ENCODE measurements at regions not wholly inside any gene's neighbourhood (a gene's known extent, or its start where the extent isn't known, plus 50 kb on each side); places are given as distances from the start of the nearest gene placed in this dataset.
"Not testable (repeated sequence)": the region's sequence is repeated elsewhere in the genome, so short reads cannot be mapped to it uniquely, and the experiment has no call there.

DNA sequence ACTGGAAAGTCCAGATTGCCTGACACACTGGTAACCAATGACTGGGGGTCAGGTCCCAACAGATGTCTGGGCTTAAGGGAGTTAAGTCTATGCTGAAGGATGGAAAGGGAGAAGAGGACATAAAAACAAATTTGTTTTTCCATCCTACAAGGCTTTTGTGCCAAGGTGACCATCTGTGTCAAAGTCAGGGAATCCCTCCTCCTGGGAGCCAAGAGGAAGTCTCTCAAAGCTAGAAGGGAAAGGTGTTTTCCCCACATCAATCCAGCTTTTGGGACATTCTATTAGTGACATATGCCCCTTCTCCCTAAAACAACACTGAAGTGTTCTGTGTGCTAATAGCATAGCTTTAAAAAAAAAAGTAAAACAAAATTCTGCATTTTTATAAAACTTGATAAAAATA is 173.9 kb downstream of the ZNF621 start:
- not testable (repeated sequence) for DNase-seq (ENCODE audit: low read depth in 2 of 3, low spot score in 1 of 3)

DNA sequence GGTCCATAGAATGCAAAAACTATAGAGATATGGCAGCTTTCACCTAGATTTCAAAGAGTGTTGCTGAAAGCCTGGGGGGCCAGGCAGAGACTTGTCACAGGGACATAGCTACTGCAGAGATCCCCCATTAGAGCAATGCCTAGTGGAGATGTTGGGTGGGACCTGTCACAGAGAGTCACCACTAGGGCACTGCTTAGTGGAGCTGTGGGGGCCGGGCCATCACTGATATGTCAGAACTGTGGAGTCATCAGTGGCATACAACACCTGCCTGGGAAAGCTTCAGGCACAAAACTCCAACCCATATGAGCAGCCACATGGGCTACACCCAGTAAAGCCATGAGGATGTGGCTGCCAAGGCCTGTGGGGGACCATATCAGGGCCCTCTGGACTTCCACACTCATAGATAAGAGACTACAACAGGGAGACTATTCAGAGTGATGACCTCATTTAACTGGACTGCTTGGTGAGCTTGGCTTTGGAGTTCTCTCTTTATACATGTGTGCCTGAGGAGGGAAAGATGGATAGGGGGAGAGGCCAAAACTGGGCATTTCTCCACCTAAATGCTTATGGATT is 176.3 kb downstream of the ZNF621 start:
- no peak for DNase-seq (ENCODE audit: low read depth in 2 of 3, low spot score in 1 of 3)

DNA sequence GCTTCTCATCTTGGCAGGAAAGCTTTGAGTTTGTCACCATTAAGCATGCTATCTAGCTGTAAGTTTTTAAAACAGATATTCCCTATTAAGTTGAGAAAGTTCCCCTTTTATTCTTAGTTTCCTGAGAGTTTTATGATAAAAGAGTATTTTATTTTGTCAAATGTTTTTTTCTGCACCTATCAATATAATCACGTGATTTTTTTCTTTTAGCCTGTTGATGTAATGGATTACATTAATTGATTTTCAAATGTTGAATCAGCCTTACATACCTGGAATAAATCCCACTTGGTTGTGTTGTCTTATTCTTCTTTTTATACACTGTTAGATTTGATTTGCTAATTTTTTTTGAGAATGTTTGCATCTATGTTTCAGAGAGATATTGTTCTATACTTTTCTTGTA is 179.5 kb downstream of the ZNF621 start:
- DNase-seq (ENCODE audit: low read depth in 2 of 3, low spot score in 1 of 3), result no peak

DNA sequence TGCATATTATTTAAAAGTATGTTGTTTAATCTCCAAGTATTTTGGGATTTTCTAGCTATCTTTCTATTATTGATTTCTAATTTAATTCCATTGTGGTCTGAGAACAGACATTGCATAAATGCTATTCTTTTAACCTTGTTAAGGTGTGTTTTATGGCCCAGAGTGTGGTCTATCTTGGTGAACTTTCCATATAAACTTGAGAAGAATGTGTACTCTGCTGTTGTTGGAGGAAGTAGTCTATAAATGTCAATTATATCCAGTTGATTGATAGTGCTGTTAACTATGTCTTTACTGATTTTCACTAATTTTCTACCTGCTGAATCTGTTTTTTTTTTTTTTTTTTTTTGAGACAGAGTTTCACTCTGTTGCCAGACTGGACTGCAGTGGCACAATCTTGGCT is 180.9 kb downstream of the ZNF621 start:
- DNase-seq (ENCODE audit: low read depth in 2 of 3, low spot score in 1 of 3), result no peak

DNA sequence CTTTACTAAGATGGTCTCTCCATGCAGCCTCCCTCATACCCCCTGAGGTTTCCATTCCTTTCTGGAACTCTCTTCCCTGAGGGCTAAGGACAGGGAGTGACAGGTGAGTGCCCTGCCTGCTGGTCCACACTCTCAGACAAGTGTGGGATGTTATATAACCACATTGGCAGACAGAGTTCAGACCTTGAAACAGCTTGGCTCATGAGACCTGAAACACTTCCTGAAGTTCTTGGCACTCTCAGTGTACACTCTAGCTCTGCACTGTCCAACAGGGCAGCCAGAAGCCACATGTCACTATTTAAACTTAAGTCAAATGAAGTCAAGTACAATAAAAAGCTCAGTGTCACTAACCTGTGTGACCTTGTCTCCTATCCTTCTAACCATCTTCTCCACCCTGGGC is 188.5 kb downstream of the ZNF621 start:
- no peak for DNase-seq (ENCODE audit: low read depth in 2 of 3, low spot score in 1 of 3)

DNA sequence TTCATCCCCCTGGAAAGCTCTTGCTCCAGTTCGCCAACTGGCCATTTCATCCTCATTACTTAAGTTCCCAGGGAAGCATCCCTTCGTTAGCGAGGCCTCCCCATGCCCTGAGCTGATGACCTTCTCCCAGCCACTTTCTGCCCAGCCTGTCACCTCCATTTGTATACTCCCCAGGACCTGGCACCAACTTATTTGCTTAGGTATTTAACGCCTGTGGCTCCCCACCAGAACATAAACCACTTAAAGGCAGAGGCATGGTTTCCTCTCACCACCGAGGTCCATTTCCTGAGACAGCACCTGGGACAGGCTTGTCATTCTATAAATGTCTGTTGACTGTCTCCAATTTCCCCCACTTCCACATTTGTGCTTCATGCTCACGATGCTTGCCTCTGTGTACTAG is 189.0 kb downstream of the ZNF621 start:
- no peak for DNase-seq (ENCODE audit: low read depth in 2 of 3, low spot score in 1 of 3)

DNA sequence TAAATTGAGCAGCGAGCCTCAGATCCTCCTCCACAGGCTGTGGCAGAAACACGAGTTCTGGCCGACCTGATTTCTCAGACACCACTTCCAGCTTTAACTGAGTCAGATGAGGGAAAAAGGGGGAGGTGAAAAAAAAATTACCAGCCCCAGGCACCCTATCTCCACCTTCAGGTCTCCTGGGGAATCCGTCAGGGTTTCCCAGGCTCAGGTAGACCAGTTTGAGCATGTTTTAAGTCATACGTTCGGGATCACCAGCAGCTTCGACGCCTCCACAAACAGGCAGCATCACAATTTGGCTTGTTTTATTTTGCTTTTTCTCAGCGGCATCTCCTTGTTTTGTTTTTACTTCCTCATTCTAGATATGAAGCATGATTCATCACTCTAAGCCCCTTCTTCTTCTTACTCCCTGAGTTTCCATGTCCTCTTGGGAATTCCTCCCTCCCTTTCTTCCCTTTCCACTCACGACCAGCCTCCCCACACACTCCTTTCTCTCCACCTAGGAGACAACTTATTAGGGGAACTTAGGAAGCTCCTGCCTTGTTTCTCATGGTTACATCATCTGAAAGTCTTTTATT is 190.1 kb downstream of the ZNF621 start:
- DNase-seq (ENCODE audit: low read depth in 2 of 3, low spot score in 1 of 3), result no peak

DNA sequence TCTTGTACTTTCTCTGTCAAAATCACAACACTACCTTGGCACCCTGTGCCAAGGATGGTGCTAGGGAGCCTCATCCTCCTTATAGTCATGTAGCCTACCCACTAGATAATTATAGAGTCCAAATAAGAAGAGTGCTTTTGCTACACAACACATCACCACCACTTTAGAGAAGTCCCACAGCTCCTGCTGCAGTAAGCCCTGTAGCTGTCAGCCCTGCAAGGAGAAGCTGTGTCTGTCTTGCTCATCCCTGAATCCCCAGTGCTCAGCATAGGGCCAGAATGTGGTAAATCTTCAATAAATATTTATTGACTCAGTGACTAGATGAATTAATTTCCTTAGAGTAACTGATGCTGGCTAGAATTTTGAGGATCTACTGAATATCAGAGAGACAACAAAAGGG is 190.8 kb downstream of the ZNF621 start:
- no peak for DNase-seq (ENCODE audit: low read depth in 2 of 3, low spot score in 1 of 3)

DNA sequence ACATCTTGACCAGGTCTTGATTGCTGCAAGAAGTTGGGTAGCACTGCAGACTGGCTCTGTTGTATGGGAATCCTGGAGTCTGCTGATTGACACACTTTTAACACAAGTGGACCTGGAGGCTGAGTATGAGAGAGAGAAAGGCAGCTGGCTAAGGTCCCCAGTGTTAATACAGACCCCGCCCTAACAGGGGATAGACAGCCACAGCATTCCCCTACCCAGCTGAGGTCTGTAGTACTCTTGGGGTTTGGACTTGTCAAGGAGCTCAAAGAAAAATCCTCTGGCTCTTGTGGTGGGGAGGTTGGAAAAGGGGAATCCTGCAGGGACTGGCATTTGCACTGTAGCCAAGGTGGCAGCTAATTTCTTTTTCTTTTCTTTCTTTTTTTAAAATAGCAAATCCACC is 192.7 kb downstream of the ZNF621 start:
- no peak for DNase-seq (ENCODE audit: low read depth in 2 of 3, low spot score in 1 of 3)

DNA sequence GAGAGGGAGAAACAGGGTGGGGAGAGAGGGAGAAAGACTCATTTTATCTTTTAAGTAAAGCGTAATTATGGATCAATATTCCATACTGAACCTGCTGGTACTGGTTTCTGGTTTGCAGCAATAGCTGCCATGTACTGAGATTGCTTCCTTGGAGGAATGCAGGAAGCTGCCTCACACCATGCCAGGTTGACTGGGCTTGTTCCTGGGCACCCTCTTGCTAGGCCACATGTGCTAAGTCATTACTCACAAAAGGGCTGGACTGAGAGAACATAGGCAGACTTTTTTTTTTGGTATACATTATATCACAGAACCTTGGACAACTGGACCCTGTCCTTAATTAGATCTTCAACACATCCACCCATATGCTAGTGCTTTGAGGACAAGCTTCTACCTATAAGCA is 193.4 kb downstream of the ZNF621 start:
- no peak for DNase-seq (ENCODE audit: low read depth in 2 of 3, low spot score in 1 of 3)

DNA sequence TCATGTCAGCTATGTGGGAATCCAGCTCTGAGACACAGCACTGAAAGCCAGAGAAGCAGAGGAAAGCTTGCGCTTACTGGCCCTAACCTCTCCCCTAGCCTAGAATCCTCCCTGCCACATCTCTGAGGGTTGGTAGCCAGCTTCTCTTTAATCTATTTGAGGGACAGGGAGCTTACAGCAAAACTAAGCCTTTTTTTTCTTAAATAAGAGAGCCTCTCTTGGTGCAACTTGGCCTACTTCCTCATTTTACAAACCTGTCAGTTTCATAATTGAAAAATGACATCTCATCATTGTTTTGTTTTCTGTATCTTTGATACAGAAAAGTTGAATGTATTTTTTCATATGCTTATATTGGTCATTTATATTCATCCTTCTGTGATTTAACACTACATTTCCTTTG is 193.9 kb downstream of the ZNF621 start:
- DNase-seq (ENCODE audit: low read depth in 2 of 3, low spot score in 1 of 3), result no peak

DNA sequence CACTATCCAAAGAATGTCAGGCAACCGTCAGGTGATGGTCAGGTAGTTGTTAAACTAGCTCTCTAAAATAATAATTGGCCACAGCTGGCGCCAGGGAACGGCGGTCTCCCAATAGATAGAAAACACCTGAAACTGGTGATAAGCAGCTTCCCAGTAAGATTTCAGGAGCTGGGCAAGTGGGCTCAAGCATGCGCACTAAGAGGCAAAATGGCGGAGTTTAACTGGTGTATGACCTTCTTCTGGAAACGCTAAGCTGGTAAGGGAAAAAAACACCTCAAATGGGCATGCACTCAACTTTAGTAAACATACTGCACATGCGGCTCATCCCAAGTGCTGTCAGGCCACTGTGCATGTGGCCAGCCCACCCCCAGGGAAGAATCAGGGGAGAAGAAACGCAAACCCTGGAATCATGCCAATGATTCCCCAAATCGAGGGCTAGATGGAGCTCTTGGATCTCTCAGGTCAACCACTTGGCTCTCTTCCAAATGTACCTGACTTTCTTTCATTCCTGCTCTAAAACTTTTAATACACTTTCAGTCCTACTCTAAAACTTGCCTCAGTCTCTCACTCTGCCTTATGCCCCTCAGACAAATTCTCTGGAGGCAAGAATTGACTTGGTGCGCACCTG is 195.0 kb downstream of the ZNF621 start:
- no peak for DNase-seq (ENCODE audit: low read depth in 2 of 3, low spot score in 1 of 3)

DNA sequence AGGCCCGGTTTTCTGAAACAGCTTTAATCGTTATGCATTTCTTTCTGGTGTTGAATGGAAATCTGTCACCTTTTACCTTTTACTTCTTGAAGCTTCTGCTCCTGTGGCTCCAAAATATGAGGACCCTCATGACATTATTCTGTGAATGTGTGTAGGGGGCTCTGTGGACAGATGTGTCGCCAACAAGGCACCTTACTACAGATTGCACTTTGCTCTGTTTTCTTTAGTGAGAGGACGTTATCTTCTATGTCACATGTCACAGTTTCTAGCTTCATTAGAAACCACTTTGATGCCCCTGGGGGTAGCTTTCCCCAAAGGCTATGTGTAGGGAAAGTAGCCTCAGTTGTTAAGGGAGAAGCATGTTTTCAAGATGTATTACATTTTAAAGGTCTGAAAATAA is 195.6 kb downstream of the ZNF621 start:
- DNase-seq (ENCODE audit: low read depth in 2 of 3, low spot score in 1 of 3), result no peak

DNA sequence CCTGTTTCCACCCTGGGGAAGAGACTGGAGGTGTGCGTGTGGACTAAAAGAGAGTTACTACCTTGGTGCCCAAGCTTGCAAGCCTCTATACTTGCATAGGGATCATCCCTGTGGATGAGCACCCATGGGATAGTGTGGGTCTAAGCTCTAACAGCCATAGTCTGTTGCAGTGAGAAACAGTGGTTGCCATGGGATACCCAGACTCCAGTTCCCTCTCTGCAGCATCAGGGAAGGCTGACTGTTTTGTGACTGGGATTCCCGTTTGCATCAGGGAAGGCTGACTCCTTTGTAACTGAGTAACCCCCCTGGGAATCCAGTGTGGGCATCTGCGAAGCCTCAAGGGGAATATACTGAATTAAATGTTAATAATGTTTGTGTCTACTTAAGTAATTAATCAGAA is 196.1 kb downstream of the ZNF621 start:
- no peak for DNase-seq (ENCODE audit: low read depth in 2 of 3, low spot score in 1 of 3)

DNA sequence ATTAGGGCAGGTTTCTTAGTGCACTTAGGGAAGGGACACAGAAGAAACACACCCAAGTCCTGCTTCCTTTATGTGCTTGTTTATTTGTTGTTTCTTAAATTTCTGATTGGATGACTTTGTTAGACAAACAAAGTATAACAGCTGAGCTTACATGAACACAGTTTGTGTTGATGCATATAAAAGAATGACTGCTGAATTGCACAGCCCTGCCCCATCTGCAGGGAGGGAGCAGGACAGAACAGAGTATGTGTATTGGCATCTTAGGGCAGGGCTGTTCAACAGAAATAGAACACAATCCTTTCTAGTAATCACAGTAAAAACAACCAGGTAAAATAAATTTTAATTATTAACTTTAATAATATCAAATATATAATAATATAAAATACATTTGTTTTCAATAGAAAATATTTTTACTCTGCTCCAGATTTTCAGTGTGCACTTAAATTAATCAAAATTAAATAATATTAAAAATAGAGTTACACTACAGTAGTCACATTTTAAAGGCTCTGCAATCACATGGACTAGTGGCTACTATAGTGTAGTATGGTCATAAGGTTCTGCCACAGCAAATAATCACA is 198.4 kb downstream of the ZNF621 start:
- DNase-seq (ENCODE audit: low read depth in 2 of 3, low spot score in 1 of 3), result no peak

DNA sequence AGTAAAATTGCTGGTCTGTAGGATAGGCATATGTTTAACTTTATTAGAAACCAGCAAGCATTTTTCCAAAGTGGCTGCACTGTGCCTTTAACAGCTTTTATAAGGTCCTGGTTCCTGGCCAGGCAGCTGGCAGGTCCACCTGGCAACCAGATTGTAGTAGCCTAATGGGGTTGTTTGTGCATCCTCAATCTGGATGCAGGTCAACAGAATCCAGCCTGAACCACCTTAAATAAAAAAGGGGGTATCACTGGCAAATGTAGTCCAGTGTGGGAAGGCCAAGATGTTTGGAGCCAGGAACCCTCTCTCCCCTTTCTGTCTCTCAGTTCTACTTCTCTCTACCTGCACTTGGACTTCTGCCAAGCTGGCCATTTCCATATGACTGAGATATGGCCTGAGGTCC is 200.3 kb downstream of the ZNF621 start:
- DNase-seq (ENCODE audit: low read depth in 2 of 3, low spot score in 1 of 3), result no peak

DNA sequence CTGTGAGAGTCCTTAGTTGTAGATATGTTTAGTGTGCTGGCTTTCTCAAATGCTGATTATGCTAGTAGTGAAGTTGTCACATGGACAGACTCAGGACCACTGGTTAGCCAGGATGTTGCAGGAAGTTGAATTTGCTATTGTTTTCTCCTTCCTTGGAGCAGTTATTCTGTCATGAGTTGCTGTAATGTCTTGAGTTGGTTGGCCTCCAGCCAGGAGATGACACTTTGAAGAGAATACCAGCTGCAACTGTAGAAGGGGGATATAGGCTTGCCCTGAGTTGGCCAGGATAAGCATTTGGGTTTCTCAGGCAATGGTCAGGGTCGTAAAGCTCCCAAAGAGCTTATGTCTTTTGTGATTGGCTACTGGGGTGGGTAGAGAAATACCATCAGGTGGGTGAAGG is 206.7 kb downstream of the ZNF621 start:
- no peak for DNase-seq (ENCODE audit: low read depth in 2 of 3, low spot score in 1 of 3)

DNA sequence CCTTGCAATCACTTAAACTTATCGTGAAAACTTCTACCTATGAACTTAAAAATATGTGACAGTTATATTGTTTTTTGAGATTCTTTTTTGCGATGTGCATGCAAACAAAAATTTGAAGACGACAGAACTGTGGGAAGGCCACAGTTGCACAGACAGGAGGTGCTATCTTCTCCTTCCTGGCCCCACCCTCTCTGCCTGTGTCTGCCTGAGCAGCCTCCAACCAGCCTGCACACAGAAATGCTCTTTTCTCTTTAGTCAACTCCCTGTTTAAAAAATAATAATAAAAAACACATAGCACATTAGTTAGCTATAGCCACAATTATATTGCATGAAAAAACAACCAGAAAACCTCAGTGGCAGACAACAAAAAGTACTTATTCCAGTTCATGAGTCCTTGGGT is 212.2 kb downstream of the ZNF621 start:
- no peak for DNase-seq (ENCODE audit: low read depth in 2 of 3, low spot score in 1 of 3)

DNA sequence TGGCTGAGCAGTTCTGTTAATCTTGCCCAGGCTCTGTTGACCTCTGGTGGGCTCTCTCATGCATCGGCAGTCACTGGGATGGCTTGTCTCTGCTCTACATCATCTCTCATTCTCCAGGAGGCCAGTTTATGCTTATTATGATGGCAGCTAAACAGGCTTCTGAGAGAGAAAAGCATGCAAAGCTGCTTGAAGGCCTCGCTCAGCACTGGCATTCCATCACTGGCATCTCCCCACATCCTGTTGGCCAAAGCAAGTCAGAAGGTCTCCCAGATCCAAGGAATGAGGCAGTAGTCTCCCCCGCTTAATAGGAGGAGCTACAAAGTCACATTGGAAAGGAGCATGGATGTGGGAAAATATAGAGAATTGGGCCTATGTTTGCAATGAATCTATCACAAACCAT is 212.6 kb downstream of the ZNF621 start:
- no peak for DNase-seq (ENCODE audit: low read depth in 2 of 3, low spot score in 1 of 3)

DNA sequence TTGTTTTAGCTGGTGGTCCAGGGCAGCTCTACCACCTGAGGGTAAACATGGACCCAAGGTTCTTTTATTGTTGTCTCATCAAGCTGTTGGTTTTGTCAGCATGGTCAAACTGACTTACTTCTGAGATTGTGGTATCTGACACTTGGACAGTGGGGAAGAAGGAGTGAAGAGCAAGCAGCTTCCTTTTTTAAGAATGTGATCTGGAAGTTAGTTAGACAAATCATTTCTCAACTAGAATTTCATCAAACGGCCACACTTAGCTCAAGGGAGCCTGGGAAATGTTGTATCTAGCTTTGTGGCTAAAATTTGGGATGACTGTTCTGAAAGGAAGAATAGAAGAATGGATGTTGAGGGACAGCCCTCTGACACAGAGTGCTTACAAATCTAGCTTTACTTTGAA is 215.2 kb downstream of the ZNF621 start:
- DNase-seq (ENCODE audit: low read depth in 2 of 3, low spot score in 1 of 3), result no peak

DNA sequence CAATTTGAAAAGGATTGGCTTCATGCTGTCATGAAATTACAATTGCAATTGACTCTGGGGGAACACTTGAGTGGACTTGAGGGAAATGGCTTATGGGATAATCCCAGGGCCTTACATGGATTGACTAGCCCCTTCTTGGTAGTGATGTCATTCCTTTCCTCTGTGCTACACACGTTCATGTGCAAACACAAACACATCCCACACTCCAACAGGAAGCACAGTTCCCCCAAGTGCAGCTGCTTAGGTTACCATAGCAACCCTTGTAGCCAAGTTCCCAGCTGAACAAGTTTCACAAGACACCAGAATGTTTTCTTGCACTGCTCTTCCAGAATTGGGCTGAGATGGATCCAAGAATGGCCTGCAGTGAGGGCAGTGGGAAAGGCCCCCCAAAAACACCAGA is 217.0 kb downstream of the ZNF621 start:
- DNase-seq (ENCODE audit: low read depth in 2 of 3, low spot score in 1 of 3), result no peak

DNA sequence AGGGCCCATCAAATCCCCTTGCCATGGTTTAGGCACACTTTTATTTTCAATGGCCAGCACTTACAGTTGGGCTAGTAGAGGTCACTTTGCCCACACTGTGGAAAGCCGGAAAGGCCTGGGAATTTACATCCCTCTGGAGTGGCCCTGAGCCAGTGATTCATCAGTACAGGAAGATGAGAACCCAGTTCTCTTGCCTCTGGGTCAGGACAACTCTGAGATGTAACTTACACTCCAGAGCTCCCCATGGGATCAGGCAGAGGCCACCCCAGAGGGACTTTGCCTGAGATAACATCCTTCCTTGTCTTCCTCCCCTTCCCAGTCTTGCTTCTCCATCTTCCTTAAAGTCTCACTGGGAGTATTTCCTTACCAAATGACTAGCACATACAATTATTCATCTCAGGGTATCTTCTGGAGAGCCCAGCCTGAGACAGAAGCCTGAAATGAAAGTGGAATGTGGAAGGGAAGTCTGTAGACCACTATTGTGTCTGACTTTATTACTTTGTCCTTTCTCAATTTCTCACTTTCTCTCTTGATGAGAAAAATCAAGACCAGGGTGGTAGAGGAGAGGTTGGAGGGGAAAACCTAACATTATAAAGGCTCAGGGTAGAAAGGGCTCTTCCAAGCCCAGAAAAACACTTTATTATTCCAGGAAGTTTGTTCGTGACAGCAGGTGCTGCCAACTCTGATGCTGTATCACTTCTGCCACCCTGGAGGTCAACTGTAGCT is 220.8 kb downstream of the ZNF621 start:
- DNase-seq (ENCODE audit: low read depth in 2 of 3, low spot score in 1 of 3), result no peak

All from stimulated activated CD4-positive, alpha-beta T cell treated with anti-CD3 and anti-CD28 coated beads, Interleukin-12 subunit alpha, Interleukin-12 subunit beta, amount 100 ng/mL, for 48 hours (primary cell).